ENCODE measurements at regions not wholly inside any gene's neighbourhood (a gene's known extent, or its start where the extent isn't known, plus 50 kb on each side); places are given as distances from the start of the nearest gene placed in this dataset.

DNA sequence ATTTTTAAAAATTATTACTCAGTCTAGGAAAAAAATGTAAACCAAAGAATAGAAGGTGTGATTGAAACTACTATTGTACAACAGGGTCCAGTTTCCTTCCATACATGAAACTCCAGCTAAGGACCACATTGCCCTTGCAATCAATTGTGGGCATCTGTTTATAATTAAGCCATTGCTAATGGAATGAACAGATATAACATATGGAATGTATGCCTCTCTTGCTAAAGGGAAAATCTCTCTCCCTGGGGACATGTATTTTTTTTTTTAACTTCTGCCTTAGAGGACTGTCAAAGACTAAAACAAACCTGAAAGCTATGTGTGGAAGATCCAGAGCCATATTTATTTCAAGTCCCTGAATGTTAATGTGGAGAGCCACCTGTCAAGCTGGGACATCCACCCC lies 336.8 kb upstream of the MANEA start:
- in situ Hi-C loops (cut with HindIII; ENCODE audit: low sequenced_read_pairs): no loop called here

DNA sequence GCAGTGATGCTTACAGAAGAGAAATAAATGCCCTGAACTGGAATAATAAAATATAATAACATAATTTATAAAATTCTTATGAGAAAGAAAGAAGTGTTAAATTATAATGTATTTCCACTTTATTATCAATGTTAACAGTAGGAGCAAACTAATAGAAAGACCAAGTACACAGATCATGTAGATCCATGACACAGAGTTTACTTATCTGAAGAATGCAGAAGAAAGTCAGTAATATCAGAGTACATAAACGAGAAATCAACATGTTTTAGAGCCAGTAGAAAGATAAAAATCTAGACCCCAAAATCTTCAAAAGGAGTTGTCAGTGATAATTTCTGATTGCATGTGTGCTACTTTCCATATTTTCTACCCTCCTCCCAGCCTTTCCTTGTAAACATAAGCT lies 334.8 kb upstream of the MANEA start:
- TF ChIP-seq, protein P1, sequence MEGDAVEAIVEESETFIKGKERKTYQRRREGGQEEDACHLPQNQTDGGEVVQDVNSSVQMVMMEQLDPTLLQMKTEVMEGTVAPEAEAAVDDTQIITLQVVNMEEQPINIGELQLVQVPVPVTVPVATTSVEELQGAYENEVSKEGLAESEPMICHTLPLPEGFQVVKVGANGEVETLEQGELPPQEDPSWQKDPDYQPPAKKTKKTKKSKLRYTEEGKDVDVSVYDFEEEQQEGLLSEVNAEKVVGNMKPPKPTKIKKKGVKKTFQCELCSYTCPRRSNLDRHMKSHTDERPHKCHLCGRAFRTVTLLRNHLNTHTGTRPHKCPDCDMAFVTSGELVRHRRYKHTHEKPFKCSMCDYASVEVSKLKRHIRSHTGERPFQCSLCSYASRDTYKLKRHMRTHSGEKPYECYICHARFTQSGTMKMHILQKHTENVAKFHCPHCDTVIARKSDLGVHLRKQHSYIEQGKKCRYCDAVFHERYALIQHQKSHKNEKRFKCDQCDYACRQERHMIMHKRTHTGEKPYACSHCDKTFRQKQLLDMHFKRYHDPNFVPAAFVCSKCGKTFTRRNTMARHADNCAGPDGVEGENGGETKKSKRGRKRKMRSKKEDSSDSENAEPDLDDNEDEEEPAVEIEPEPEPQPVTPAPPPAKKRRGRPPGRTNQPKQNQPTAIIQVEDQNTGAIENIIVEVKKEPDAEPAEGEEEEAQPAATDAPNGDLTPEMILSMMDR (IDR thresholded peaks at IDR 0.05; ENCODE audit: low read depth, low read length, missing control alignments): no peak
- no peak overlapping the region for H3K4me3 ChIP-seq (ENCODE audit: low read depth, low read length)
- in situ Hi-C loops (cut with HindIII; ENCODE audit: low sequenced_read_pairs): no loop called here
- DNase-seq (ENCODE audit: low read depth): no peak

More for the DNA sequence above, 336.8 kb upstream of the MANEA start:
- TF ChIP-seq, protein P1 (IDR thresholded peaks at IDR 0.05; ENCODE audit: low read depth, low read length, missing control alignments): no peak
- no peak overlapping the region for H3K4me3 ChIP-seq (ENCODE audit: low read depth, low read length)
- DNase-seq (ENCODE audit: low read depth): no peak

DNA sequence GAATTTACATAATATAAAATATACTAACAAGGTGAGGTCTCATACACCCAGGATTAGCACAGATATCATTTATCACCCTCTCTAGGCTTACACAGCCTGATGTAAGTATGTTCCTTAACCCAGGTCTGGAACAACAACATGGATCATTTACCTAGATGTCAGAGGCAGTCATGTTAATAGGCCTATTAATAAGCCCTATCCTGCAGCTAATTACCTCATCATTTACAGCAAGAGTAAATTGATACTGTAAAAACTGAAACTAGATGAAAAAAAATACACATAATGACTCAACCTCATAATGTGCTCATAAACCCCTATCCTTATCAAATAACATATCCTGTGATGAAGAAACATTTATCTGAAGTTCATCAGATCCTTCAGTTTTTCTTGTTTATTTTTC lies 334.3 kb upstream of the MANEA start:
- no peak overlapping the region for H3K4me3 ChIP-seq (ENCODE audit: low read depth, low read length)
- in situ Hi-C loops (cut with HindIII; ENCODE audit: low sequenced_read_pairs): no loop called here
- DNase-seq (ENCODE audit: low read depth): no peak
- TF ChIP-seq, protein P1 (IDR thresholded peaks at IDR 0.05; ENCODE audit: low read depth, low read length, missing control alignments): no peak

DNA sequence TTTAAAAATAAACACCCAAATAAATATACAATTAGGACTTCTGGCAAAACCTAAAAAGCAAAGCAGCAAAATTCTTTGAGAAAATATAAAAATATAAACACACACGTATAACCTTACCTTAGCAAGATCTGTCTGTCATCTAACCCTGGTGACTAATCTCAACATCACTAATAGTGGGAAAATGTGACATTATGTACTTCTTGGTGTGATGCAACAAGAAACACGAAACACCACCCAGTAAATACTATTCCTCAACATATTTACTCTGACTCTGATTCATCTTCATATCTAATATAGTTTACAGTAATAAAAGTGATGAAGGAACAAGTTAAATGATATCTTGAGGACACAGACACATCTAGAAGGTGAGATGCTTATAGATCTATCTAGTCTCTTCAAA lies 332.6 kb upstream of the MANEA start:
- no peak for DNase-seq (ENCODE audit: low read depth)
- in situ Hi-C loops (cut with HindIII; ENCODE audit: low sequenced_read_pairs): no loop called here

DNA sequence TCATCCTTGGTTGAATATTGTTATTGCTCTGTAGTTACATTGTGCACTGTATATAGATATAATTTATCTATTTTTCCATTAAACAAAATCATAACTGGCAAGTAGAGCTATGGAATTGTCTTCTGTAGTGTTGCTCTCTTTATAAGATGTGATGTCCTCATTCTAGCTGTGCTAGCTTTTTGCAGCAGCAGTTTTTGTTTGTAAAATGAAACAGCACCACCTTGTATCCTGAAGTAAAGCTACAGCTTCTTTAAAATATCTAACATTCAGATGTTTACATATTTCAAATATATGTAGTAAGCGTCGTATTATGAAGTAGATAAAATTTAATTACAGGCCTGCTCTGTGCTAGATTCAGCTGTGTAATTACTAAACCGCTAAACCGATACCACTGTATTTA lies 328.8 kb upstream of the MANEA start:
- no peak for DNase-seq (ENCODE audit: low read depth)
- H3K4me3 ChIP-seq (ENCODE audit: low read depth, low read length): no peak overlapping the region
- TF ChIP-seq, protein P1 (IDR thresholded peaks at IDR 0.05; ENCODE audit: low read depth, low read length, missing control alignments): no peak
- in situ Hi-C loops (cut with HindIII; ENCODE audit: low sequenced_read_pairs): no loop called here

More for the DNA sequence above, 332.6 kb upstream of the MANEA start:
- TF ChIP-seq, protein P1 (IDR thresholded peaks at IDR 0.05; ENCODE audit: low read depth, low read length, missing control alignments): no peak
- no peak overlapping the region for H3K4me3 ChIP-seq (ENCODE audit: low read depth, low read length)

DNA sequence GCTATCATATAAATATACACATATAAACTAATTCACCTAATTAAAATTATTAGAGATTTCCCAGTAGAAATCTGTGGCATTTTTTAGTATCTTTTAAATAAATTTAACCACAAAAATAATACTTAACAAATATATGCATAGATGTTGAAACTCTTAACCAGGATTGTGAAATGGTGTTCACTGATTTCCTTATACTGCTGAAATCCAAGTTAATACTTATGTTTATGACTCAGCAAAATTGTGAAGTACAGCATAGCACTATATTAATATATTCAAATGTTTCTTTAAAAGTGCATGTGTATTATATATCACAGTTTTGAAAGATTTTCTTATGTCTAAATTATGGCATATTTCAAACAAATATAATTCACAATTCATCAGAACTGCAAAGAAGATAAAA lies 328.2 kb upstream of the MANEA start:
- no peak overlapping the region for H3K4me3 ChIP-seq (ENCODE audit: low read depth, low read length)
- in situ Hi-C loops (cut with HindIII; ENCODE audit: low sequenced_read_pairs): no loop called here
- no peak for DNase-seq (ENCODE audit: low read depth)

More for the DNA sequence above, 328.2 kb upstream of the MANEA start:
- TF ChIP-seq, protein P1 (IDR thresholded peaks at IDR 0.05; ENCODE audit: low read depth, low read length, missing control alignments): no peak
